ENCODE measurements at regions not wholly inside any gene's neighbourhood (a gene's known extent, or its start where the extent isn't known, plus 50 kb on each side); places are given as distances from the start of the nearest gene placed in this dataset.

GRCh38 chr3:177358977-177359592 lies 161.8 kb upstream of the TBL1XR1 start (continued):
- TF ChIP-seq ELF3 (CRISPR knock-in tag; IDR thresholded peaks at IDR 0.05) (no peak), ZNF558 (CRISPR knock-in tag; IDR thresholded peaks at IDR 0.05; ENCODE audit: borderline replicate concordance) (no peak), FOXK1 (CRISPR knock-in tag; IDR thresholded peaks at IDR 0.05; ENCODE audit: borderline replicate concordance, low read depth) (peak; percentile 36; the same call in 1 of the 2 replicates), RBFOX2 (IDR thresholded peaks at IDR 0.05; ENCODE audit: low read depth, low read length) (peak; percentile 85), POLR2A (IDR thresholded peaks at IDR 0.05; ENCODE audit: insufficient read depth in 1 of 2, low read depth in 2 of 2, low read length in 2 of 2) (peak; percentile 42 to 58; a peak in 2 of 4 replicates), ZNF737 (CRISPR knock-in tag; IDR thresholded peaks at IDR 0.05; ENCODE audit: borderline replicate concordance) (no peak), RBM22 (optimal IDR thresholded peaks at IDR 0.05; ENCODE audit: low read length) (peak; percentile 74), GZF1 (CRISPR knock-in tag; IDR thresholded peaks at IDR 0.05) (peak; percentile 85; the same call in 1 of the 2 replicates), MLX (CRISPR knock-in tag; IDR thresholded peaks at IDR 0.05) (peak; percentile 64; the same call in 1 of the 2 replicates), ZNF17 (CRISPR knock-in tag; IDR thresholded peaks at IDR 0.05) (no peak), ATF4 (CRISPR knock-in tag; IDR thresholded peaks at IDR 0.05) (no peak; a peak in 1 of 4 replicates), KAT2B (IDR thresholded peaks at IDR 0.05; ENCODE audit: borderline replicate concordance, low read depth, low read length) (no peak), TFDP1 (CRISPR knock-in tag; IDR thresholded peaks at IDR 0.05; ENCODE audit: borderline replicate concordance) (peak; percentile 43; the same call in 1 of the 2 replicates), E2F1 (CRISPR knock-in tag; IDR thresholded peaks at IDR 0.05) (peak; percentile 62), ZNF781 (CRISPR knock-in tag; IDR thresholded peaks at IDR 0.05; ENCODE audit: borderline replicate concordance, not compliant biosample characterization) (peak; percentile 85), ZNF572 (CRISPR knock-in tag; IDR thresholded peaks at IDR 0.05) (peak; percentile 79; the same call in 1 of the 2 replicates), HNRNPK (IDR thresholded peaks at IDR 0.05; ENCODE audit: low read depth, low read length, poor library complexity, severe bottlenecking) (no peak), RNF2 (conservative IDR thresholded peaks at IDR 0.05; ENCODE audit: low read depth) (peak; percentile 66; the same call in 1 of the 2 replicates), DRAP1 (CRISPR knock-in tag; IDR thresholded peaks at IDR 0.05) (no peak), SNAPC4 (CRISPR knock-in tag; IDR thresholded peaks at IDR 0.05) (peak; percentile 49; the same call in 1 of the 2 replicates)
